ENCODE measurements at regions not wholly inside any gene's neighbourhood (a gene's known extent, or its start where the extent isn't known, plus 50 kb on each side); places are given as distances from the start of the nearest gene placed in this dataset.

DNA sequence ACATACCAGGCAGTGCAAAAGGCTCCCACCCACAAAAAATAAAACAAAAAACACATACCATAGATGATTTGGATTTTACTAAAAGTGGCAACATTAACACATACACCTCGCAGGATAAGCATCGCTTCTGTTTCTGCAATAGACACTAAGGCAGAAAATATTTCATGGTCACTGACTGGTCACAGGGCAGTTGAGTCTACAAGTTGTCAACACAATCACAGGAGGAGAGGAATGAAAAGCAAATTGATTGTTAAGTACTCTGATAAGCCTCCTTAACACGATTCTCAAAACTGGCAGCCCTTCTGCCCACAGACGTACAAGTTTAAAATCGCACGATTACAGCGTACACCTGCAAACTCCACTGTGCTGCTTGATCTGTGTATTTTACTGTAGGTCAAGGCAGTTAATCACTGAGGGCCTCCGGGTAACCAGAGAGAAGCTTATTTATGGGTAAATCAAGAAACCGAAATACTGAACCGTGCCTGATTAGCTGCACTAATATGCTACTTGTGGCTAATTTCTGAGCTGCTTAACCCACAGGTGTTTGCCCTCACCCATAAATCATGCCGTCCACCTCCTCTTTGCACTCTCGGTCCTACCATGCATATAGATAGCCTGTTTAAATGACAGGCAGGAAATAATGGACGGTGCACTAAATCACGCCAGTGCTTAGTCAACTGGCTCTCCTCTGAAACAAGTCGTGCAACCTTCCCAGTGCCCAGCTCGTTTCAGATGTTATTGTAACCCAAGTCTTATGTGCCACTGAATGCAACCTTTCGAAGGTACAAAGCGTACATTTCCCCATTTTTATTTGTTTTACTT is 659.4 kb upstream of the ADAMTS16 start:
- TF ChIP-seq FOXM1 (IDR thresholded peaks at IDR 0.05; ENCODE audit: borderline replicate concordance) (no peak), BHLHE40 (IDR thresholded peaks at IDR 0.05; ENCODE audit: borderline replicate concordance) (no peak), ARNT (IDR thresholded peaks at IDR 0.05) (no peak)
- CTCF ChIA-PET = no interaction called here
- no peak for DNase-seq (ENCODE audit: extremely low spot score)
- POLR2A ChIA-PET = no interaction called here

DNA sequence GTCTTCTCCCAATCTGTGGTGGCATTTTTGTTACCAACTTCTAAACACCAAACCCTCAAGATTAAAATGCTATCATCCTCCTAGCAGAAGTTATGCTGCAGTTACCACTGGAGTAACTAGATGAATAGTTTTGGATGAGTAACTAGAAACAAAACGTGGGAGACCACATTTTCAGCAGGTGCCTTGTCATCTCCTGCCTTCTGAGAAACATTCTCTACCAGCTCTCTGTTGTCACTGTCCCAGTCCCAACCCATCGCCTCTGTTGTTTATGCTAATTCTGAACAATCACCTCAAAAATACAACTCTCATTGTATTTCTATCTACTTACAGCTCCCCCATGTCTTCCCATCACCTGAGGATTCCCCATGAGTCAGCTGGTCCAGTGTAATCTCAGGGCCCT is 652.5 kb upstream of the ADAMTS16 start:
- POLR2A ChIA-PET = no interaction called here

GRCh38 chr5:4511996-4512656 is 628.0 kb upstream of the ADAMTS16 start:
- ChIA-PET POLR2A (no interaction called here), CTCF (no interaction called here)
- peak; percentile 15 for DNase-seq (ENCODE audit: extremely low spot score)
- TF ChIP-seq ELF4 (IDR thresholded peaks at IDR 0.05) (no peak), BHLHE40 (IDR thresholded peaks at IDR 0.05; ENCODE audit: borderline replicate concordance) (no peak), ZNF384 (IDR thresholded peaks at IDR 0.05) (no peak)

More for the DNA sequence above, 652.5 kb upstream of the ADAMTS16 start:
- TF ChIP-seq FOXM1 (IDR thresholded peaks at IDR 0.05; ENCODE audit: borderline replicate concordance) (no peak), NFRKB (IDR thresholded peaks at IDR 0.05) (no peak), PKNOX1 (IDR thresholded peaks at IDR 0.05) (no peak), BHLHE40 (IDR thresholded peaks at IDR 0.05; ENCODE audit: borderline replicate concordance) (no peak), L3MBTL2 (conservative IDR thresholded peaks at IDR 0.05) (no peak), TARDBP (IDR thresholded peaks at IDR 0.05) (no peak), FOXA1 (IDR thresholded peaks at IDR 0.05) (no peak), FOXK2 (IDR thresholded peaks at IDR 0.05) (no peak), ELF4 (IDR thresholded peaks at IDR 0.05) (no peak), CTBP1 (IDR thresholded peaks at IDR 0.05; ENCODE audit: borderline replicate concordance) (no peak), LEF1 (IDR thresholded peaks at IDR 0.05; ENCODE audit: borderline replicate concordance) (no peak), ZNF384 (IDR thresholded peaks at IDR 0.05) (no peak), SUZ12 (IDR thresholded peaks at IDR 0.05) (no peak)
- CTCF ChIA-PET = no interaction called here
- DNase-seq (ENCODE audit: extremely low spot score) = no peak

GRCh38 chr5:4513381-4513780 is 626.7 kb upstream of the ADAMTS16 start:
- TF ChIP-seq BHLHE40 (IDR thresholded peaks at IDR 0.05; ENCODE audit: borderline replicate concordance) = no peak
- no peak for TF ChIP-seq TARDBP (IDR thresholded peaks at IDR 0.05)
- TF ChIP-seq SP1 (IDR thresholded peaks at IDR 0.05) = no peak
- TF ChIP-seq FOXA1 (IDR thresholded peaks at IDR 0.05) = no peak
- TF ChIP-seq ELF4 (IDR thresholded peaks at IDR 0.05) = no peak
- TF ChIP-seq CTBP1 (IDR thresholded peaks at IDR 0.05; ENCODE audit: borderline replicate concordance) = no peak
- TF ChIP-seq ZNF384 (IDR thresholded peaks at IDR 0.05) = no peak
- no peak for TF ChIP-seq PKNOX1 (IDR thresholded peaks at IDR 0.05)
- TF ChIP-seq SUZ12 (IDR thresholded peaks at IDR 0.05) = no peak
- TF ChIP-seq LEF1 (IDR thresholded peaks at IDR 0.05; ENCODE audit: borderline replicate concordance) = no peak
- TF ChIP-seq L3MBTL2 (conservative IDR thresholded peaks at IDR 0.05) = no peak
- no peak for TF ChIP-seq HDGF (IDR thresholded peaks at IDR 0.05; ENCODE audit: borderline replicate concordance)
- no peak for TF ChIP-seq NFRKB (IDR thresholded peaks at IDR 0.05)
- no peak for TF ChIP-seq FOXM1 (IDR thresholded peaks at IDR 0.05; ENCODE audit: borderline replicate concordance)
- TF ChIP-seq ARNT (IDR thresholded peaks at IDR 0.05) = no peak
- TF ChIP-seq FOXK2 (IDR thresholded peaks at IDR 0.05) = no peak
- DNase-seq (ENCODE audit: extremely low spot score) = no peak
- POLR2A ChIA-PET = no interaction called here
- CTCF ChIA-PET = no interaction called here

DNA sequence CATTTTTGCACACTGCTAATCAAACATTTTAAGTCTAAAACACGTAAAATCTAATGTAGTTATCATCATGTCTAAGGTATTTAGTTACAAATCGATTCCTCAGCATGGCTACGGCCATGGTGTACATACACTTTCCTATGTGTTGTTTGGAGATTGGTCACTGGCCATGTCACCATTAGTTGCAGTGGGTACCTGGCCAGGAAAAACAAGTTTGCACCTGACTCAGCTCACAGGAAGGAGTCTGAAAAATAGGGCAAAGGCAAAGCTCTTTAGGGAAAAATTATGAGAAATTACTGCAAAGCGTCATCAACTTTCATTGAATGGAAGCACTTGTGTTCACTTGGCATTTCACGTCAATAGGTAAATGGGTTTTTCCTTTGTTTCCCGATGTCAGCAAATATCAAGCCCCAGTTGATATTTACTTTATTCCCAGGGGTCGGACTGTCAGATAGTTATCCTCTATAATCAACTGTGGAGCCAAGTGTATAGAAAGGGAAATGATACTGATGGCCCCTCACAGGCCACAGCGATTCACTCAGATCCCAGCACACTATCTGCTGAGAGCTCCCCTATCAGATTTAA is 626.0 kb upstream of the ADAMTS16 start:
- POLR2A ChIA-PET = no interaction called here
- CTCF ChIA-PET = no interaction called here

More for the DNA sequence above, 626.0 kb upstream of the ADAMTS16 start:
- TF ChIP-seq PKNOX1 (IDR thresholded peaks at IDR 0.05) (no peak), BHLHE40 (IDR thresholded peaks at IDR 0.05; ENCODE audit: borderline replicate concordance) (no peak), TARDBP (IDR thresholded peaks at IDR 0.05) (no peak), ELF4 (IDR thresholded peaks at IDR 0.05) (no peak), ARNT (IDR thresholded peaks at IDR 0.05) (no peak), ZNF384 (IDR thresholded peaks at IDR 0.05) (no peak), HDGF (IDR thresholded peaks at IDR 0.05; ENCODE audit: borderline replicate concordance) (no peak), SUZ12 (IDR thresholded peaks at IDR 0.05) (no peak), L3MBTL2 (conservative IDR thresholded peaks at IDR 0.05) (no peak), NFRKB (IDR thresholded peaks at IDR 0.05) (no peak), CTBP1 (IDR thresholded peaks at IDR 0.05; ENCODE audit: borderline replicate concordance) (no peak), SP1 (IDR thresholded peaks at IDR 0.05) (no peak), FOXA1 (IDR thresholded peaks at IDR 0.05) (no peak)
- no peak for DNase-seq (ENCODE audit: extremely low spot score)

Measured in HEK293T (cell line).